PC-3 (cell line): ENCODE measurements at regions not wholly inside any gene's neighbourhood (a gene's known extent, or its start where the extent isn't known, plus 50 kb on each side); places are given as distances from the start of the nearest gene placed in this dataset.

Experiments used
- ATAC-seq: fragments of 200-7000 bp; cut with Tn5 transposase; 2 replicates; pipeline ENCODE4 v1.9.1; 2020; ENCODE audit warnings: mild to moderate bottlenecking, moderate library complexity
- BruUV-seq: library from RNA; stranded (reverse); fragments of 400-500 nt; replicated peaks from 2 replicates; lab custom pipeline; 2021; lab: Mats Ljungman, UMichigan
- CTCF ChIA-PET: fragments of 300-600 bp; sonication (Branson Sonifier 250); formaldehyde crosslinking; loops from one replicate; lab custom pipeline; 2022; ENCODE audit warnings: antibody characterized with exemption; lab: Charles Lee
- POLR2A ChIA-PET: fragments of 300-600 bp; sonication (Branson Sonifier 250); formaldehyde crosslinking; loops from one replicate; lab custom pipeline; 2022; ENCODE audit warnings: antibody characterized with exemption; ENCODE audit not compliant: unreplicated experiment; lab: Charles Lee
- DNase-seq: peaks from one replicate; pipeline ENCODE4 v3.0.0-alpha.2; 2015
- H2AFZ ChIP-seq: fragments of 300-600 bp; sonication (generic); 2 replicates; pipeline ENCODE4 v1.6.0; 2016; ENCODE audit warnings: antibody characterized with exemption, low read length
- H3F3A ChIP-seq: fragments of 300-600 bp; sonication (generic); one replicate; pipeline ENCODE4 v1.6.0; 2017; ENCODE audit warnings: antibody characterized with exemption, low read length, control low read depth, mild to moderate bottlenecking; ENCODE audit not compliant: unreplicated experiment
- H3K27ac ChIP-seq: fragments of 300-600 bp; sonication (generic); 2 replicates; pipeline ENCODE4 v1.5.1; 2016; ENCODE audit warnings: mild to moderate bottlenecking, low read length
- H3K27me3 ChIP-seq: fragments of 300-600 bp; sonication (generic); 2 replicates; pipeline ENCODE4 v1.6.1; 2016; ENCODE audit warnings: low read length, mixed read lengths
- H3K36me3 ChIP-seq: fragments of 300-600 bp; sonication (generic); 2 replicates; pipeline ENCODE4 v1.6.1; 2016; ENCODE audit warnings: low read depth, mixed run types, low read length, mixed read lengths
- H3K4me1 ChIP-seq: fragments of 300-600 bp; sonication (generic); 2 replicates; pipeline ENCODE4 v1.5.1; 2016; ENCODE audit warnings: low read length; ENCODE audit not compliant: insufficient read depth
- H3K4me2 ChIP-seq: fragments of 300-600 bp; sonication (generic); 2 replicates; pipeline ENCODE4 v1.6.0; 2016; ENCODE audit warnings: low read length
- H3K4me3 ChIP-seq: fragments of 300-600 bp; sonication (generic); 2 replicates; pipeline ENCODE4 v1.5.1; 2016; ENCODE audit warnings: mild to moderate bottlenecking, low read length, mixed read lengths
- H3K79me2 ChIP-seq: fragments of 300-600 bp; sonication (generic); 2 replicates; pipeline ENCODE4 v1.6.1; 2017; ENCODE audit warnings: low read length, mixed read lengths
- H3K9ac ChIP-seq: fragments of 300-600 bp; sonication (generic); 2 replicates; pipeline ENCODE4 v1.6.0; 2016; ENCODE audit warnings: mild to moderate bottlenecking, low read length
- H3K9me2 ChIP-seq: fragments of 300-600 bp; sonication (generic); replicated peaks from 2 replicates; pipeline ENCODE4 v1.6.1; 2016; ENCODE audit warnings: mixed run types, low read length, mixed read lengths
- H3K9me3 ChIP-seq: fragments of 300-600 bp; sonication (generic); 2 replicates; pipeline ENCODE4 v1.6.1; 2016; ENCODE audit warnings: low read length, mixed read lengths
- H4K20me1 ChIP-seq: fragments of 300-600 bp; sonication (generic); 2 replicates; pipeline ENCODE4 v1.6.1; 2016; ENCODE audit warnings: low read length, mixed read lengths
- EZH2 ChIP-seq: fragments of 300-600 bp; sonication (generic); IDR thresholded peaks from one replicate; pipeline ENCODE4 v1.6.1; 2017; ENCODE audit warnings: antibody characterized with exemption, mild to moderate bottlenecking, low read length; ENCODE audit not compliant: unreplicated experiment
- EZH2phosphoT487 ChIP-seq: fragments of 300-600 bp; sonication (generic); IDR thresholded peaks from 2 replicates; pipeline ENCODE4 v1.6.1; 2018; ENCODE audit warnings: mild to moderate bottlenecking, antibody characterized with exemption, low read length, borderline replicate concordance
- intact Hi-C: fragments of 100-400 bp; cut with micrococcal nuclease; formaldehyde crosslinking; loops from 2 replicates; pipeline ENCODE4 v1.9.0; 2023
- TF ChIP-seq, protein P1 (sequence below): fragments of 300-600 bp; sonication (generic); conservative IDR thresholded peaks from 2 replicates; pipeline ENCODE4 v1.5.1; 2017; ENCODE audit warnings: antibody characterized with exemption, low read depth, mild to moderate bottlenecking, low read length

DNA sequence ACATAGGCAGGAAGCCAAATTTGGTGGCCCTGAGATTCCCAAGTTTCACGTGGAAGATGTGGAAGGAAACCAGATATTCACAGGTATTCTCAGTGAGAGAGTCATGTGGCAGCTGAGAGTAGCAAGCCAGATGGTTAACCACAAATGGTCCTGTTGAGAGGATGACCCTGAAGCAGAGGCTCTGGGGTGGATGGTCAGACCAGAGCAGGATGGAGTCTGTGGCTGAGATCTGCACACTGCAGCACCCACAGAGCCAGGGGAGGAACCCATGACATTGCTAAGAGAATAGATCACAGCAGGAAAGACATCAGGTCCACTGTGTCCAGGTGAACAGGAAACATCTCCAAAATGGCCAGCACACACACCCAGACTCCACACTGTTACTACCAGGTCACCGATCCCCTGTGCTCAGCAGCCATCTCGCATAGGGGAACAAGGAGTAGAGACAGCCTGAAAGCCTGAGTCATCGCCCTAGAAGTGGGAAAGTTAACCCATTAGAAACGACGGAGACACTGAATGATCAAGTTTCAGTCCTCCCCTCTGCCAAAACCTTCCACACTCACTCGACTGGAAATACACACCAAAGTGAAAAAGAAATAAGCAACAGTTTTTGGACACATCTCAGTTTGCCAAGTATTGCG is 160.0 kb downstream of the RBM26 start:
- Histone ChIP-seq H3K36me3 (no peaks in the 10 kb centered on the region), H3K9me3 (no peaks in the 10 kb centered on the region), H2AFZ (no peak overlapping the region), H3K9ac (no peak overlapping the region), H3F3A (no peaks in the 10 kb centered on the region), H4K20me1 (no peaks in the 10 kb centered on the region), H3K27ac (no peak overlapping the region), H3K4me3 (no peak overlapping the region), H3K4me2 (no peak overlapping the region), H3K79me2 (no peaks in the 10 kb centered on the region), H3K4me1 (no peaks in the 10 kb centered on the region), H3K9me2 (no peaks in the 10 kb centered on the region), H3K27me3 (peaks cover 14% of the 10 kb centered on the region)
- DNase-seq (no peak), ATAC-seq (no peak)
- CTCF ChIA-PET = no interaction called here
- no TSS peak for BruUV-seq
- intact Hi-C loops = no loop called here
- TF ChIP-seq, protein P1, sequence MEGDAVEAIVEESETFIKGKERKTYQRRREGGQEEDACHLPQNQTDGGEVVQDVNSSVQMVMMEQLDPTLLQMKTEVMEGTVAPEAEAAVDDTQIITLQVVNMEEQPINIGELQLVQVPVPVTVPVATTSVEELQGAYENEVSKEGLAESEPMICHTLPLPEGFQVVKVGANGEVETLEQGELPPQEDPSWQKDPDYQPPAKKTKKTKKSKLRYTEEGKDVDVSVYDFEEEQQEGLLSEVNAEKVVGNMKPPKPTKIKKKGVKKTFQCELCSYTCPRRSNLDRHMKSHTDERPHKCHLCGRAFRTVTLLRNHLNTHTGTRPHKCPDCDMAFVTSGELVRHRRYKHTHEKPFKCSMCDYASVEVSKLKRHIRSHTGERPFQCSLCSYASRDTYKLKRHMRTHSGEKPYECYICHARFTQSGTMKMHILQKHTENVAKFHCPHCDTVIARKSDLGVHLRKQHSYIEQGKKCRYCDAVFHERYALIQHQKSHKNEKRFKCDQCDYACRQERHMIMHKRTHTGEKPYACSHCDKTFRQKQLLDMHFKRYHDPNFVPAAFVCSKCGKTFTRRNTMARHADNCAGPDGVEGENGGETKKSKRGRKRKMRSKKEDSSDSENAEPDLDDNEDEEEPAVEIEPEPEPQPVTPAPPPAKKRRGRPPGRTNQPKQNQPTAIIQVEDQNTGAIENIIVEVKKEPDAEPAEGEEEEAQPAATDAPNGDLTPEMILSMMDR = no peak
- TF ChIP-seq EZH2phosphoT487 = no peak
- TF ChIP-seq EZH2 = no peak
- POLR2A ChIA-PET = no interaction called here

DNA sequence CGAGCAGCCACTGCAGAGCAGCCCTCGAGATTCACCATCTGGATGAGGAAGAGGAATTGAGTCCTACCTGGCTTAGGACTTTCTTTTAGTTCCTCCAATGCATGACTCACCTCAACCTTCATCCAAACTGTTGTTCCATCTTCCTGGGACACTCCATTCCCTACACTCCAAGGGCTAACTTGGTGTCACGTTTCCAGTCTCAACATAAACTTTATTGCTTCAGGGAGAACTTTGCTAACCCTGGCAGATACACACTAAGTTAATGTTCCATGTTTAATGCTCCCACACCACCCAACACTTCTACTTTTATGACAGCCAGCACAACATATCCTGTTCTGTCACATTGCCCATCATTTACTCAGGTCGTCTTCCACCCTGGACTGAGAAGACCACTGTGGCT is 164.4 kb downstream of the RBM26 start:
- intact Hi-C loops = no loop called here
- no peaks in the 10 kb centered on the region for H3F3A ChIP-seq
- H3K4me2 ChIP-seq = no peak overlapping the region
- no peak overlapping the region for H3K27ac ChIP-seq
- no peaks in the 10 kb centered on the region for H4K20me1 ChIP-seq
- H3K4me1 ChIP-seq = no peaks in the 10 kb centered on the region
- H3K36me3 ChIP-seq = no peaks in the 10 kb centered on the region
- no peaks in the 10 kb centered on the region for H3K9me3 ChIP-seq
- H3K4me3 ChIP-seq = no peak overlapping the region
- DNase-seq = no peak
- H3K79me2 ChIP-seq = no peaks in the 10 kb centered on the region
- ChIA-PET CTCF (no interaction called here), POLR2A (no interaction called here)
- no peak overlapping the region for H2AFZ ChIP-seq
- ATAC-seq = no peak
- H3K27me3 ChIP-seq = peaks cover 17% of the 10 kb centered on the region
- H3K9me2 ChIP-seq = no peaks in the 10 kb centered on the region
- no TSS peak for BruUV-seq
- H3K9ac ChIP-seq = no peak overlapping the region
- TF ChIP-seq EZH2 (no peak), EZH2phosphoT487 (no peak)
- TF ChIP-seq, protein P1 = no peak

DNA sequence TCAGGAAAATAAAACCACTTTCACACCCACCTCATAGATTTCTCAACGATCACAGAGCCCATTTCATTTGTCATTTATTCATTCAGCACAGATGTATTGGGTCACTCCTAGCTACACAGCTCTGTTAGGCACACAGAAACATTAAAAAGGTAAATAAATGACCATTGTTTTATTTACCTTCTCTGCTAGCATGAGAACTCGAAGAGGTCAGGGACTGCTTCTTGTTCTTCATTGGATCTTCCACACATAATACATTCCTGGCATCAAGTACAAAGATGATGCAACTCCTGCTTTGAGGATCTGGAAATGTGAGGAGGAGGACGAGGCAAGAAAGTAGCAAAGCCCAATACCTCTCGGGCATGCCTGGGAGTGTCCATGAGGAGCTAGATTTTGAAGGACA is 168.1 kb downstream of the RBM26 start:
- BruUV-seq = no TSS peak
- Histone ChIP-seq H4K20me1 (no peaks in the 10 kb centered on the region), H3K36me3 (no peaks in the 10 kb centered on the region), H3K9ac (no peak overlapping the region), H3K27ac (no peak overlapping the region), H3K4me1 (no peaks in the 10 kb centered on the region), H2AFZ (no peak overlapping the region), H3K9me2 (no peaks in the 10 kb centered on the region), H3K79me2 (no peaks in the 10 kb centered on the region), H3K27me3 (peaks cover 17% of the 10 kb centered on the region), H3F3A (no peaks in the 10 kb centered on the region), H3K4me3 (no peak overlapping the region), H3K9me3 (no peaks in the 10 kb centered on the region), H3K4me2 (no peak overlapping the region)
- no peak for TF ChIP-seq EZH2phosphoT487
- TF ChIP-seq EZH2 = no peak
- TF ChIP-seq, protein P1 = no peak
- POLR2A ChIA-PET = no interaction called here
- DNase-seq (no peak), ATAC-seq (no peak)
- CTCF ChIA-PET = no interaction called here
- intact Hi-C loops = no loop called here
